GM19372 (cell line): ENCODE measurements at regions not wholly inside any gene's neighbourhood (a gene's known extent, or its start where the extent isn't known, plus 50 kb on each side); places are given as distances from the start of the nearest gene placed in this dataset.
"Not testable (repeated sequence)": the region's sequence is repeated elsewhere in the genome, so short reads cannot be mapped to it uniquely, and the experiment has no call there.

ENCODE experiments used
- ATAC-seq: cut with Tn5 transposase; IDR thresholded peaks from one replicate; pipeline ENCODE4 v1.9.1; 2021; ENCODE audit warnings: mild to moderate bottlenecking, low read depth, moderate library complexity; ENCODE audit not compliant: unreplicated experiment

DNA sequence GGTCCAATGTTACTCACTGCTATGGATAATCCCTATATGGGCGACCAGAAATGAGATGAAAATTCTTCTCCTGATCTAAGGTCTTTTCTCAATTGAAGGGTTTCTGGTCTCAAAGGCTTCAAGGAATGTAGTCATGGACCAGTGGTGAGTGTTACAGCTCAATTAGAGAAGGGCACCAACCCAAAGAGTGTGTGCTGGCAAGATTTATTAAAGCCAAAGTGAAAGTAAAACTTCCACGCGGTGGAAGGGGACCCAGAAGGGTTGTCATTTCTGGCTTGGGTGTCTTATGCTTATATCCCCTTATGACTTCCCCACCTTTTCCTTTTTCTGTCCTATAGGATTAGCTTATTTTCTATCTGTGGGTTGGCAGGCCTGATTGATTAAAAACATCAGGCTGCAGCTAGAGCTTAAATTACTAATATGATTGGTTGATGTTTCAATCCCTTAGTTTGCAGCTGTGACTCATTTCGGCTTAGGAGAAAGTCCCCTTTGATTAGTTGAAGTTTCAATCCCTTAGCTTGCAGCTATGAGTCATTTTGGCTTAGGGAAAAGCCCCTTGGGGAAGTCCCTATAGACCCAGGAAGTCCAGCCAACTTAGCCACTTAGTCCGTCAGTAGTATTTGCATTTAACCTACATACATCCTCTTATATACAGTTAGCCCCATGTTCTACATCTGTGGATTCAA, 179.5 kb upstream of the NLGN4Y start:
- ATAC-seq = peak; percentile 56

DNA sequence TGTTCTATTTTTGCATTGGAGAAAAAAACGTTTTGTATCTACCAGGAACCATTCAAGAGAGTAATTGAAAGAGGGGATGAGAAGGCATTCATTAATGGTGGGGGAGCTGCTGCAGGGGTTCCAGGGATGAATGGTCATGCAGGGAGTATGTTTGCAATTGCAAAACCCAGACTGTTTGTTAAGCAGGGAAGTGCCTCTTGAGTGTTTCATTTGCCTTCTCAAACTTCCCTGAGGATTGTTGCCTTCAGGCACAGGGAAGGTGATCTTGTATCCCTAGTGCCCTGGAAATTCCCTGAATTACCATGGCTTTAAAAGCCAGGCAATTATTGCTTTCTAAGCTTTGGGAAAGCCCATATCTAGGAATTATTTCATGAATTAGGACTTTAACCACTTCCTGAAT, 172.7 kb upstream of the NLGN4Y start:
- no peak for ATAC-seq

DNA sequence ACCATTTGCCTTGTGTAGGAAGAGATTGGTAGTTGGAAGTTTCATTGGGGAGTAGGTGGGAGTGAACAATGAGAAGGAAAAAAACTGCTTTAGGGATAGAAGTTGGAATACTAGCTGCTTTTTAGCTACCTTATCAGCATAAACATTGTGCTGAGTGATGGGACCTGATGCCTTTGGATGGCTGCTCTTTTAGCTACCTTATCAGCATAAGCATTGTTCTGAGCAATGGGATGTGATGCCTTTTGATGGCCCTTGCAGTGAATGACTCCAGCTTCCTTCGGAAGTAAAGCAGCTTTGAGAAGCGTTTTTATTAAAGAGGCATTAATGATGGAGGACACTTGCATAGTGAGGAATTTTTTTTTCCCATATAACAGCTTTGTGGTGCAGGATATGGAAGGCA, 168.2 kb upstream of the NLGN4Y start:
- ATAC-seq = no peak

DNA sequence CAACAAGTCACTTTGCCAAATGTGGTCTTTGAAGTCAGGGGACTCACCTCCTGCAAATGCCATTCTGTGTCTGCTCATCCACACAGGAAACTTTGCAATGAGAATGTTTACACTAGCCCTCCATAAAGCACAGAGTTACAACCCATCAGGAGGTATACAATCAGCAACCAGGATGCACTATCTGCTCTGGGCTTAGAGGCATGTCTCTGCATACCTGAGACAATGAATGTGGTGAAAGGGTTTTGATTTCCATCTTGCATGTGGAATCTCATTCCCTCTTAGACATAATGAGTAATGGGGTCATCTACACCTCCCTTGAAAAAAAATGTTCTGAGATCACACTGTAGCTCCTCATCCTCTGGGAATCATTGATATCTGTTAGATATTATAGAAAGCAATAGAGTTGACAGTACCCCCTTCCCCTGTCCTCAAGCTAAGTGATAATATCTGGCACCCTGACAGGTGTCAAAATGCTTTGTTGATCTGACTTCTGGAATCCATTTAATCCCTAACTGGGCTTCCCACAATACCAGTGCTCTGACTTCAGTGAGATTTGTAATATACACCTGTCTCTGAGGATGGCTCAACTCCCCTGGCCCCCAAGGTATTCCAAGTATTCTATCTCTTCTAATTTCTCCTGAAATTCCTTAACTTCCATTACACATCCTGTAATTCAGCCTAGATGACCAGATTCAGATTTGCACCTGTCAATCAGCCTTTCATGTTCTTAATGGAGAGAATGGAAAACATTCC, 163.4 kb upstream of the NLGN4Y start:
- ATAC-seq = no peak

DNA sequence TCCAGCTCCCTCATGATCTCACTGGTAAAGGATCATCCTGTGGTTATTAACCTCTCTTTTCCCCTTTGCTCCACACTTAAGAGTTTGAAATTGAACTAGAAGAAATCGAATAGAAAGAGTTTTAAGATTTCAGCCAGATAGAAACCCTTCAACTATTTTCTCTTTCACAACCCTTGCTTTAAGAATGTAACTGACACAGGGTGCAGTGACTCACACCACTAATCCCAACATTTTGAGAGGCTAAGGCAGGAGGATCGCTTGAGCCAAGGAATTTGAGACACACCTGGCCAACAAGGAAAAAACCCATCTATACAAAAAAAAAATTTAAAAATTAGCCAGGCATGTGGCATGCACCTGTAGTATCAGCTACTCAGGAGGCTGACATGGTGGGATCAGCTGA, 150.7 kb upstream of the NLGN4Y start:
- no peak for ATAC-seq

DNA sequence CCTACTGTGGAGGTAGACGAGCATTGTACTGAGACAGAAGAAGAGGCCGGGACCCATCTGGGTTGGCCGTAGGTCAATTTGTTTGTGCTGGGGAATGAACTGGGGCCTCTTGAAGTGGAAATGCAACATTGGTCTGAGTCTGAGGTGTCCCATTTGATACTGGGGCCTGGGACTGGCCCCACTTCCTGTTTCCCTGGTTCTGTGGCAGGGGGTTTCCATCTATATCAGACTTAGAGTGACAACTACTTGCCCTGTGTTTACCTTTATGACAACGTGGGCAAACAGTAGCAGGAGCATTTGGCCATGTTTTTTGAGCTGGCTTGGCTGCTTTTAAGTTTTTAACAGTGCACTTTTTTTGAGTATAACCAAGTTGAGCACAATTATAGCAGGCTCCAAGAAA, 146.1 kb upstream of the NLGN4Y start:
- no peak for ATAC-seq

DNA sequence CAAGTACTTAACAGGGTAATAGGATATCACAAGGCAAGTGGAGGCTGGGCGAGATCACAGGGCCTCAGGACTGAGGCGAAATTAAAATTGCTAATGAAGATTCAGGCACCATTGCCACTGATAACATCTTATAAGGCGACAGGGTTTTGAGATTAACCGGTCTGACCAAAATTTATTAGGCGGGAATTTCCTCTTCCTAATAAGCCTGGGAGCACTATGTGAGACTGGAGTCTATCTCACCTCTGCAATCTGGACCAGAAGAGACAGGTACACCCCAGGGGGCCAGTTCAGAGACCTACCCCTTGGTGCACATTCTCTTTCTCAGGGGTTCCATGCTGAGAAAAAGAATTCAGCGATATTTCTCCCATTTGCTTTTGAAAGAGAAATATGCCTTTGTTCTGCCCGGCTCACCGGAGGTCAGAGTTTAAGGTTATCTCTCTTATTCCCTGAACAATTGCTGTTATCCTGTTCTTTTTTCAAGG, 113.7 kb upstream of the NLGN4Y start:
- ATAC-seq = not testable (repeated sequence)

DNA sequence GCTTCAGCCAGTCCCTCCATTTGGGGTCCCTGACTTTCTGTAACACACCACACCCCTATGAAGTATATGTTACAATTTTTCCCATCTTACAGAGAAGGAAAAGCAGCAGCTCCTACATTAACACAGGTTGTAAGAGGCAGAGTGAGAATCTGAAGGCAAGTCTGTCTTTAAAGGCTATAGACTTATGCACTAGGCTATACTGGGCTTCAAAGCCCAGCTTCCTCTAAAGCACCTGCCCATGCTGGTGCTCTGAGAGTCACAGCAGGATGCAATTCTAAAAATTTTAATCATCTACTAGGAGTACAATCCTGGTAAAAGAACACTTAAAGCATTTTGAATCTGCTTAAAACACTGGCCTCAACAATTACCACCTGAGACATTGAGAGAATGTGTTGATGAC, 113.0 kb upstream of the NLGN4Y start:
- no peak for ATAC-seq

DNA sequence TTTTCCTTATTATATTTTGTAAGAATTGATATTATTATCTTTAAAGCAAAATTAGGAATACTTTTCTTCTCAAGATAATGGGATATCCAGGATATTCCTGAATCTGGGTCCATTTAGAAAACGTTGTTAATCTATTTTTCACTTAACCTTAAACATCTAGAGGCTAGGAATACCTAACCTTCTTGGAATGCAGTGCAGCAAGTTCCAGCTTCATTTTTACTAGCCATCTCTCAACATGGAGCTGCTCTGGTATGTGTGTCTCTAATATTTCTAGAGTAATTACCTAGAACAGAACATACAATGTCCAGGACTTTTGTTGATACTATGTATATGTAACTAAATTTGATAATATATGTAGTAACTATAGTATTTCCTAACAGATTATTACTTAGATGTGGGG, 87.8 kb upstream of the NLGN4Y start:
- ATAC-seq = no peak

DNA sequence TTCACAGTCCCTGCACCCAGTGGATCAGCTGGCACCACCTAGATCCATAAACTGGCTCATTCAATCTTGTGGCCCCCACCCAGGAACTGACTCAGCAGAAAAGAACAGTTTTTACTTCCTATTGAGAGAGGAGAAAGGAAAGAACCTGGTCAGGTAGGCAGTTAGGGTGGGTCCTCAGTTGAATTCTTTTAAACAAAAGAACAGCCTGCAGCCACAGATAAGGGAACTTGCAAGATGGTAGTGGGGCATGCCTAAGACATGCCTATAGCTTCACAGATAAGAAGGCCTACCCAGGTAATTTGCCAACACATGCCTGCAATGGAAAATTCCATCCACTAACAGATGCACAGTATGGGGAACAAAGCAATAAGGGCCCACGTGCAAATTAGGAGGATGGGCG, 86.7 kb upstream of the NLGN4Y start:
- no peak for ATAC-seq

DNA sequence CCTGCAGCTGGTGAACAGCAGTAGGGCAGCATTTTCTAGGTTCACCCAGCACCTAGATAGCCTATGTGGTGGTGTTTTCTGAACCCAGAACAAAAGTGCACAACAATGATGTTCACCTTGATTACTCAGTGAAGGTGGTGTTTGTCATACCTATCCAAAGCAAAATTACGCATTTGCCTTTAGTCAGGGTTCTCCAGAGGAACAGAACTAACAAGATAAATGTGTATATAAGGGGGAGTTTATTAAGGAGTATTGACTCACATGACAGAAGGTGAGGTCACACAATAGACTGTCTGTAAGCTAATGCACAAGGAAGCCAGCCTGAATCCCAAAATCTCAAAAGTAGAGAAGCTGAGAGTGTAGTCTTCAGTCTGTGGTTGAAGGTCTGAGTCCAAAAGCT, 85.9 kb upstream of the NLGN4Y start:
- no peak for ATAC-seq

DNA sequence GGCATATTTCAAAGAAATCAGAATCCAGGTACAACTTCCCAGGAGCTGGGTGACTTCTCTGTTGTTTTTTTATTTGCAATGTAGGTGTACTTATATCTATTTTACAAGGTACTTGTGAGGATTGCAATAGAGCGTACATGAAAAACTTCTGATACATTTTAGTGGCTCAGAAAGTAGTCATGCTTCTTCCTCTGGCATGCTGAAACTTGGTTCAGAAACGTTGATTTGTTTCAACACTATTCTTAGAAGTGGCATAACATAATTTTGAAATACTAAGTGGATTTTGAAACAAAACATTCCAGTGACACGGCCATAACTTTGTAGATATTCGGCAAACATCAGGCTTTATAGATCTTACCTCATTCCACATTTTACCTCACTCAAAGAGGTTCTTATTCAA, 79.8 kb upstream of the NLGN4Y start:
- ATAC-seq = no peak

DNA sequence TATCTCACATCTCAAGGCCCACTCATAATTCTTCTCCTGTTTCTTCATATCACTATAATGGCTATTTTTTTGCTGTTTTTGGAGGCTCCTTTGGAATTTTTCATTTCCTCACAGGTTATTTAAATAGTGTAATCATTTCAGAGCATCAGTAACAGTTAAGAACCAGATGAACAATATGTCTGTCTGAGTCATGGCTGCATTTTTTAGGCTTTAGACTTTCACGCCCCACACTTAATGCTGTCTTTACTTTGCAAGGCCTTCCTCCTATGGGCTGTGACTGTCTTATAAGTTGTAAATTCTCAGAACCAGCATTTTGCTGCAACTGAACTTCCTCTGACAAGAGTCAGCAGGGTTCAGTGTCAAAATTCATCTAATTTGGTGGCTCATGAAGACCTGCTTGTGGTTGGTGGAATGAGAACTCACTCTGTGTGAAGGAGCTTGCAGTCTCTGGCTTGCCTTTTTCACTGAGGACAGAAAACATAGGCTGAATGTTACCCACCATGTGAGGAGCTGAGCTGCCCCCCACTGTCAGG, 56.1 kb upstream of the NLGN4Y start:
- no peak for ATAC-seq

DNA sequence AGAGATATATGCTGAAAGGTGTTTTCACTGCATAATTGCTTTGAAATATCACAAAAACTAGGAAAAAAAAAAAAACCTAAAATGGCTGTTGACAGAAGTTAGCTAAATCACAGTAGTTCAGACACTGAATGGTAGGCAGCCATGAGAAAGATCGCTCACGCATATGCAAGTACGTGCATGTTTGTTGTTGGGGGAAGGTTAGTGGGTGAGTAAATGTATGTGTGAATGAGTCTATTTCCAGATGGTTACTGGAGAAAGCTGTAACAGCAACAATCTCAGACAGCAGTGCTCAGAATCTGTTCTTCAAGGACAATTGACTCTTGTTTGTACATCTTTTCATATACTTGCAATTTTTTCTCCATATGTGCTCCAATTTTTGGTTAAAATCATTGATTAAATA, 51.9 kb upstream of the NLGN4Y start:
- no peak for ATAC-seq

DNA sequence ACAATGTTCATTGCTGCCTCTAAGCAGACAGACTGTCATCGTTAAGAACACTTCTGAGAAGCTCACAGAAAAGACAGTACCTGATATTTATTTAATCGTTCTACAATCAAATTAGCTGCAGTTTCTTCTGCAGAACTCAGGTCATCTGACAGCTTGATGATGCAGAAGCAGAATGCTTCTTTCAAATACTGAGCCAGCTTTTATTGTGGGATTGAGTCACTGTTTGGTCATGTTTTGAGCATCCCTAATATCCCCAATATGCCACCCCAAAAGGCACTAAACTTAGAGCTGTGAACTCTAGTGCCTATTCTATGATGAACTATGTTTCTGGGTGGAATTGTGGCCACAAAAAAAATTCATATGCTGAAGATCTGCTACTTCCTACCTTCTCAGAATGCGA, 51.0 kb upstream of the NLGN4Y start:
- no peak for ATAC-seq
